ENCODE measurements at regions not wholly inside any gene's neighbourhood (a gene's known extent, or its start where the extent isn't known, plus 50 kb on each side); places are given as distances from the start of the nearest gene placed in this dataset.

DNA sequence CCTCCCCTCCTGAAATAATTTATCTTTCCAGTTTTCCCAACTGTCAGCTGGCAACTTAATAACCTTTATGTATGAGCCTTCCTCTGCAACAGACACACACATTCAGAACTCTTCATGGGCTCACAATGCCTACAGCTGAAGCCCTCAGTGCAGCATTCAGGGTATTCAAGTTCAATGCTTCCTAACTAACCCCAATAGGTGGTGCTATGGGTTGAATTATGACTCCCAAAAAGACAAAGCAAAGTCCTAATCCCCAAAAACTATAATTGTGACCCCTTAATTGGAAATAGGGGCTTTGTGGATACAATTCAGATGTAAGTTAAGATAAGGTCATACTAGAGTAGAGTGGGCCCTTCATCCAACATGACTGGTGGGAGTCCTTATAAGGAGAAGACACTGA, 202.2 kb downstream of the SUCLA2 start:
- Mint-ChIP-seq H3K4me1 (no peaks in the 10 kb centered on the region), H3K27ac (no peak overlapping the region), H3K4me3 (no peak overlapping the region), H3K27me3 (ENCODE audit: low read depth) (no peaks in the 10 kb centered on the region), H3K36me3 (ENCODE audit: insufficient read depth in 1 of 3, low read depth in 3 of 3) (peaks cover 0 to 8% (median 6%) of the 10 kb centered on the region in 3 experiments; a peak in 2 of 7 replicates), H3K9me3 (peaks cover 5% of the 10 kb centered on the region in 2 experiments)
- Histone ChIP-seq H4K5ac (ENCODE audit: insufficient read length, low read depth, low read length) (no peak overlapping the region), H3K79me2 (ENCODE audit: insufficient read depth, low read length) (no peaks in the 10 kb centered on the region), H3K27me3 (ENCODE audit: insufficient read depth, low read length) (no peaks in the 10 kb centered on the region), H2BK12ac (ENCODE audit: insufficient read length, low read depth, low read length) (no peak overlapping the region), H2BK5ac (ENCODE audit: insufficient read length, low read length) (no peak overlapping the region), H3T11ph (ENCODE audit: low read length) (no peak overlapping the region), H2AK5ac (ENCODE audit: insufficient read length, low read length) (no peak overlapping the region), H3K9me3 (ENCODE audit: control insufficient read depth, low read depth, low read length) (no peaks in the 10 kb centered on the region), H2BK15ac (ENCODE audit: low read depth, low read length) (no peak overlapping the region), H3K27ac (ENCODE audit: insufficient read length, low read depth, low read length) (no peak overlapping the region), H3K23me2 (ENCODE audit: insufficient read length, low read depth, low read length, poor library complexity, severe bottlenecking) (no peaks in the 10 kb centered on the region), H2BK20ac (ENCODE audit: low read depth, low read length, poor library complexity, severe bottlenecking) (no peak overlapping the region), H4K20me1 (ENCODE audit: control insufficient read depth, insufficient read depth, insufficient read length) (no peaks in the 10 kb centered on the region), H3K56ac (ENCODE audit: insufficient read length, low read depth, low read length) (no peak overlapping the region), H3K4me1 (ENCODE audit: insufficient read depth, low read length) (no peaks in the 10 kb centered on the region), H4K91ac (ENCODE audit: insufficient read length, low read depth, low read length) (no peak overlapping the region), H3K9ac (ENCODE audit: extremely low read depth, insufficient read length, low read length) (no peak overlapping the region), H3K23ac (ENCODE audit: insufficient read length, low read depth, low read length) (no peak overlapping the region), H3K14ac (ENCODE audit: insufficient read depth, low read length) (no peak overlapping the region), H3K4me2 (ENCODE audit: insufficient read depth, insufficient read length, low read length) (no peak overlapping the region), H3K4ac (ENCODE audit: low read depth, low read length) (no peak overlapping the region), H3K18ac (ENCODE audit: insufficient read length, low read depth, low read length) (no peak overlapping the region), H3K79me1 (ENCODE audit: insufficient read depth, low read depth, low read length, poor library complexity, severe bottlenecking) (no peaks in the 10 kb centered on the region), H2AFZ (ENCODE audit: low read length) (no peak overlapping the region), H2BK120ac (ENCODE audit: low read depth, low read length, poor library complexity, severe bottlenecking) (no peak overlapping the region), H4K8ac (replicated peaks; ENCODE audit: insufficient read length, low read depth, low read length) (no peak overlapping the region)
- TF ChIP-seq, protein P1, sequence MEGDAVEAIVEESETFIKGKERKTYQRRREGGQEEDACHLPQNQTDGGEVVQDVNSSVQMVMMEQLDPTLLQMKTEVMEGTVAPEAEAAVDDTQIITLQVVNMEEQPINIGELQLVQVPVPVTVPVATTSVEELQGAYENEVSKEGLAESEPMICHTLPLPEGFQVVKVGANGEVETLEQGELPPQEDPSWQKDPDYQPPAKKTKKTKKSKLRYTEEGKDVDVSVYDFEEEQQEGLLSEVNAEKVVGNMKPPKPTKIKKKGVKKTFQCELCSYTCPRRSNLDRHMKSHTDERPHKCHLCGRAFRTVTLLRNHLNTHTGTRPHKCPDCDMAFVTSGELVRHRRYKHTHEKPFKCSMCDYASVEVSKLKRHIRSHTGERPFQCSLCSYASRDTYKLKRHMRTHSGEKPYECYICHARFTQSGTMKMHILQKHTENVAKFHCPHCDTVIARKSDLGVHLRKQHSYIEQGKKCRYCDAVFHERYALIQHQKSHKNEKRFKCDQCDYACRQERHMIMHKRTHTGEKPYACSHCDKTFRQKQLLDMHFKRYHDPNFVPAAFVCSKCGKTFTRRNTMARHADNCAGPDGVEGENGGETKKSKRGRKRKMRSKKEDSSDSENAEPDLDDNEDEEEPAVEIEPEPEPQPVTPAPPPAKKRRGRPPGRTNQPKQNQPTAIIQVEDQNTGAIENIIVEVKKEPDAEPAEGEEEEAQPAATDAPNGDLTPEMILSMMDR (conservative IDR thresholded peaks at IDR 0.05): peak; percentile 50
- DNase-seq: no peak

Data from H9 (cell line).